Activated CD4-positive, alpha-beta memory T cell treated with anti-CD3 and anti-CD28 coated beads for 36 hours (primary cell): ENCODE measurements at regions not wholly inside any gene's neighbourhood (a gene's known extent, or its start where the extent isn't known, plus 50 kb on each side); places are given as distances from the start of the nearest gene placed in this dataset.
A peak's percentile ranks its signal among the peaks of the same experiment; 100 is the strongest.
"Not testable (repeated sequence)": the region's sequence is repeated elsewhere in the genome, so short reads cannot be mapped to it uniquely, and the experiment has no call there.

ENCODE experiments used
- CTCF ChIA-PET: fragments of 350-600 bp; sonication (Branson Sonifier 250); formaldehyde crosslinking; loops from one replicate; lab custom pipeline; 2021; ENCODE audit warnings: antibody characterized with exemption, inconsistent platforms; lab: Charles Lee
- POLR2A ChIA-PET: fragments of 350-600 bp; sonication (Branson Sonifier 250); formaldehyde crosslinking; loops from one replicate; lab custom pipeline; 2021; ENCODE audit warnings: antibody characterized with exemption; lab: Charles Lee
- DNase-seq: peaks from one replicate; pipeline ENCODE4 v3.0.0-alpha.2; 2020
- H3K27ac Mint-ChIP-seq: one replicate; pipeline ENCODE4 v1.8.0; 2021; ENCODE audit warnings: mixed read lengths
- H3K27me3 Mint-ChIP-seq: one replicate; pipeline ENCODE4 v1.8.0; 2021; ENCODE audit warnings: mixed read lengths
- H3K36me3 Mint-ChIP-seq: one replicate; pipeline ENCODE4 v1.8.0; 2021; ENCODE audit warnings: mixed read lengths
- H3K4me1 Mint-ChIP-seq: one replicate; pipeline ENCODE4 v1.8.0; 2021; ENCODE audit warnings: low read depth, mixed read lengths
- H3K4me3 Mint-ChIP-seq: one replicate; pipeline ENCODE4 v1.8.0; 2021; ENCODE audit warnings: mild to moderate bottlenecking, mixed read lengths
- H3K9me3 Mint-ChIP-seq: one replicate; pipeline ENCODE4 v1.8.0; 2021; ENCODE audit warnings: mixed read lengths
- intact Hi-C: fragments of 100-400 bp; cut with micrococcal nuclease; formaldehyde crosslinking; loops from one replicate; pipeline ENCODE4 v1.15.1; 2023

DNA sequence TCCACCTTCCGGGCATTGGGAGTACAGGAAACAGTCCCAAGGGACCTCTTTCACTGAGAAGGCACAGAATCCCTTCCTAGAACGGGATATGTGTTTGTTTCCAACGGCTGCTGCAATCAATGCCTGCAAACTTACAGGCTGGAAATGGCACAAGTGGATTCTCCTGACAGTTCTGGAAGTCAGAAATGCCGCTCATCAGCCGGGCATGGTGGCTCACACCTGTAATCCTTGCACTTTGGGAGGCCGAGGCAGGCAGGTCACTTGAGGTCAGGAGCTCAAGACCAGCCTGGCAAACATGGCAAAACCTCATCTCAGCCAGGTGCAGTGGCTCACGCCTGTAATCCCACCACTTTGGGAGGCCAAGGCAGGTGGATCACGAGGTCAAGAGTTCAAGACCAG, 97.0 kb upstream of the FGF3 start:
- POLR2A ChIA-PET, H3K27ac Mint-ChIP-seq, H3K36me3 Mint-ChIP-seq, H3K9me3 Mint-ChIP-seq, intact Hi-C loops, DNase-seq, H3K4me1 Mint-ChIP-seq, H3K4me3 Mint-ChIP-seq: not testable (repeated sequence)
- peaks cover 24% of the 10 kb centered on the region for H3K27me3 Mint-ChIP-seq
- CTCF ChIA-PET, result interaction anchor here (1.0 to 1.7 kb wide), 3 partner anchors 261 to 280 kb away, joined by 3 to 6 read pairs (median 5); no protein-coding TSS in a partner anchor

- Mint-ChIP-seq H3K4me3 (no peak overlapping the region), H3K36me3 (no peaks in the 10 kb centered on the region), H3K27ac (no peak overlapping the region), H3K9me3 (no peaks in the 10 kb centered on the region), H3K4me1 (peaks cover 1% of the 10 kb centered on the region), H3K27me3 (peaks cover 28% of the 10 kb centered on the region)
- intact Hi-C loops, result no loop called here
- DNase-seq, result no peak
- CTCF ChIA-PET, result interaction anchor here (1.0 to 1.7 kb wide), 2 partner anchors 261 to 279 kb away, joined by 3 to 6 read pairs; no protein-coding TSS in a partner anchor
- POLR2A ChIA-PET, result no interaction called here
Measured at GRCh38 chr11:69916806-69917387, 97.7 kb upstream of the FGF3 start.

DNA sequence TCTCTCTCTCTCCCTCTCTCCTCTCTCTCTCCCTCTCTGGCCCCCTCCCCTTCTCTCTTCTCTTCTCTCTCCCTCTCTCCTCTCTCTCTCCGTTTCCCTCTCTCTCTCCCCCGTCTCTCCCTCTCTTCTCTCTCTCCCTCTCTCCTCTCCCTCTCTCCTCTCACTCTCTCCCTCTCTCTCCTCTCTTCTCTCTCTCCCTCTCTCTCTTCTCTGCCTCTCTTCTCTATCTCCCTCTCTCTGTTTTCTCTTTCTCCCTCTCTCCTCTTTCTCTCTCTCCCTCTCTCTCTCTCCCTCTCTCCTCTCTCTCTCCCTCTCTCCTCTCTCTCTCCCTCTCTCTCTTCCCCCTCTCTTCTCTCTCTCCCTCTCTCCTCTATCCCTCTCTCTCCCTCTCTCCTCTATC, 98.3 kb upstream of the FGF3 start:
- H3K9me3 Mint-ChIP-seq, result no peaks in the 10 kb centered on the region
- ChIA-PET POLR2A (no interaction called here), CTCF (interaction anchor here (1.0 to 2.7 kb wide), 2 partner anchors 170 to 278 kb away, joined by 3 to 27 read pairs; no protein-coding TSS in a partner anchor)
- peaks cover 30% of the 10 kb centered on the region for H3K27me3 Mint-ChIP-seq
- H3K4me1 Mint-ChIP-seq, result peaks cover 1% of the 10 kb centered on the region
- no peaks in the 10 kb centered on the region for H3K36me3 Mint-ChIP-seq
- H3K27ac Mint-ChIP-seq, result no peak overlapping the region
- DNase-seq, result no peak
- H3K4me3 Mint-ChIP-seq, result no peak overlapping the region
- intact Hi-C loops, result no loop called here

DNA sequence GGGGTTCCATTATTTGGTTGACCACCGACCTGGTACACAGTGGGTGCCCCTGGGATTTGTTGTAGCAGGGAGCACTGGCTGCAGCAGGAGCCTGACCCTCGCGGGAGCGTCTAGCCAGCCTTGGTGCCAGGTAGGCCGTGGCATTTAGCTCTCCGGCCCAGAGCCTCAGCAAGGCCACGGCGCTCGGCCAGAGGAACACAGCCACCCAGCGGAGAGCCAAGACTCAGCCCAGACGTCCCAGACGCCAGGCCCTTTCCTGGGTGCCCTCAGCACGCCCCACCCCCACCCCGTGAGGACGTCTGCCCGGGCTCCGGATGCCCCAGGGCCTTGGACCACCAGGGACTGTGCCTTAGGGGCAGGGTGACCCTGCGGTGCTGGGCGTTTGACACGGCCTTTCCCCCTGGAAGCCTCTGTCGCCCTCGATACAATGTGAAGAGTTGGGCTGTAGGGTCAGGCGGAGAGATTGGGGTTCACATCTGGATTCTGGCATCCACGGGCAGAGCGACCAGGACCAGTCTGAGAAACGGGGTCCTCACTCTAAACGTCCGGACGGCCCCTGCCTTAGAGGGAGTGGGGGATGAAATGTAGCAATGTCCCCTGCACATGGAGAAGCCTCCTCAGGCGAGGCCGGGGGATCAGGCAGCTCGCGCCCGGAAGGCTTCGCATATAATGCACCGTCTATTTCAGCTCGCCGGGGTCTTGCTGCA, 99.2 kb upstream of the FGF3 start:
- ChIA-PET POLR2A (no interaction called here), CTCF (interaction anchor here (0.6 to 2.7 kb wide), 12 partner anchors 11 to 285 kb away, joined by 3 to 27 read pairs (median 3); no protein-coding TSS in a partner anchor)
- H3K9me3 Mint-ChIP-seq, result no peaks in the 10 kb centered on the region
- H3K27me3 Mint-ChIP-seq, result peaks cover 37% of the 10 kb centered on the region
- intact Hi-C loops, result loop anchor here (2.0 kb wide), 1 partner anchor 278 kb away; no protein-coding TSS in a partner anchor
- H3K36me3 Mint-ChIP-seq, result no peaks in the 10 kb centered on the region
- H3K27ac Mint-ChIP-seq, result no peak overlapping the region
- H3K4me3 Mint-ChIP-seq, result no peak overlapping the region
- DNase-seq, result no peak
- peaks cover 1% of the 10 kb centered on the region for H3K4me1 Mint-ChIP-seq

- H3K9me3 Mint-ChIP-seq, result no peaks in the 10 kb centered on the region
- H3K36me3 Mint-ChIP-seq, result no peaks in the 10 kb centered on the region
- ChIA-PET CTCF (interaction anchor here (0.6 to 2.7 kb wide), 14 partner anchors 11 to 459 kb away, joined by 3 to 27 read pairs (median 3); no protein-coding TSS in a partner anchor), POLR2A (no interaction called here)
- no peak overlapping the region for H3K4me3 Mint-ChIP-seq
- peaks cover 41% of the 10 kb centered on the region for H3K27me3 Mint-ChIP-seq
- intact Hi-C loops, result loop anchor here (2.0 kb wide), 1 partner anchor 278 kb away; no protein-coding TSS in a partner anchor
- H3K4me1 Mint-ChIP-seq, result peaks cover 1% of the 10 kb centered on the region
- peak; percentile 71 for DNase-seq
- H3K27ac Mint-ChIP-seq, result no peak overlapping the region
Measured at GRCh38 chr11:69918938-69919650, 99.9 kb upstream of the FGF3 start.

- POLR2A ChIA-PET, result no interaction called here
- Mint-ChIP-seq H3K9me3 (no peaks in the 10 kb centered on the region), H3K27me3 (peaks cover 44% of the 10 kb centered on the region), H3K4me3 (no peak overlapping the region), H3K27ac (no peak overlapping the region), H3K36me3 (no peaks in the 10 kb centered on the region), H3K4me1 (peaks cover 1% of the 10 kb centered on the region)
- CTCF ChIA-PET, result interaction anchor here (0.7 to 2.7 kb wide), 4 partner anchors 276 to 458 kb away, joined by 3 to 27 read pairs (median 5); no protein-coding TSS in a partner anchor
- no peak for DNase-seq
- intact Hi-C loops, result loop anchor here (2.0 kb wide), 1 partner anchor 277 kb away; no protein-coding TSS in a partner anchor
Measured at GRCh38 chr11:69919659-69920344, 100.6 kb upstream of the FGF3 start.

GRCh38 chr11:69920345-69921127, 101.3 kb upstream of the FGF3 start:
- POLR2A ChIA-PET, result no interaction called here
- intact Hi-C loops, result no loop called here
- DNase-seq, result no peak
- Mint-ChIP-seq H3K27me3 (peaks cover 43% of the 10 kb centered on the region), H3K36me3 (no peaks in the 10 kb centered on the region), H3K27ac (no peak overlapping the region), H3K9me3 (no peaks in the 10 kb centered on the region), H3K4me1 (peaks cover 2% of the 10 kb centered on the region), H3K4me3 (no peak overlapping the region)
- CTCF ChIA-PET, result interaction anchor here (1.9 kb wide), 1 partner anchor 275 kb away, joined by 6 read pairs; no protein-coding TSS in a partner anchor

DNA sequence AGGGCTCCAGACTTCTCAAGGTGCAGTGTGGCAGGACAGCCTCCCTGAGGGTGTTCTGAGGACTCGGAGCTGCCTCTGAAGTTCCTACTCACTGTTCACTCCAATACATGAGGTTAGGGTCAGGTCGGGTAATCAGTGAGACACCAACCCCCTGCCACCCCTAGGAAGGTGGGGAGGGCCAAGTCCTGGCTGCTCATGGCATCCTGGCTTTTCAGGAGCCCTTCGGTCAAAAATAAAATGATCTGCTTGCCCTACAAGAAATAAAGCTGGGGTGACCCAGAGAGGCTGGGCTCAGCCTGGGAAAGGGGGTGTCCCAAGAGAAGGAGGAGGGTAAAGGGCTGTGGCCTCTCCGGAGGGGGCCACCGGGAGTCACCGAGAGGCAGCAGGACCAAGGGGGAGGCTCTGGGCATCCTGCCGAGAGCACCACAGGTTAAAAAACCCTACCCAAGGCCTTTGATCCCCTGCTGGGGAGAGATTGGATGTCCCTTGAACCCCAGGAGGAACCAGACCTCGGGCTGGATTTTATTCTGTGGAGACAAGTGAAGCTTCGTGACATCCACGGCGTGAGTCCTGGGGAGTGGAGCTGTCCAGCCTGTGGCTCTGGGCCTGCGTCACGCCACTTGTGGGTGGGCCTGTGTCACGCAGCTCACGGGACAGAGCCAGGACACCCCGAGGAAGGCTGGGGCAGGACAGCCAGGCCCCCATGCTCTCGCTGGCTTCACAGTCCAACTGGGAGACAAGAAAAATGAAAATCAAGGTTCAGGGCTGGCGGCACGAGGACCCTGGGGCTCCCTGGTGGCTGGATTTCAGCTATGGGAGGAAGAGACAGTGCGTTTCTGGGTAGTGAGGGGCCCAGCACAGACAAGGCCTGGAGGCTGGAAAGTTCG, 102.2 kb upstream of the FGF3 start:
- DNase-seq, result no peak
- H3K9me3 Mint-ChIP-seq, result no peaks in the 10 kb centered on the region
- peaks cover 4% of the 10 kb centered on the region for H3K4me1 Mint-ChIP-seq
- H3K27ac Mint-ChIP-seq, result no peak overlapping the region
- H3K4me3 Mint-ChIP-seq, result no peak overlapping the region
- ChIA-PET POLR2A (interaction anchor here (0.6 kb wide), 1 partner anchor 67 kb away, joined by 3 read pairs; no protein-coding TSS in a partner anchor), CTCF (interaction anchor here (1.9 kb wide), 1 partner anchor 275 kb away, joined by 6 read pairs; no protein-coding TSS in a partner anchor)
- H3K27me3 Mint-ChIP-seq, result peaks cover 46% of the 10 kb centered on the region
- no peaks in the 10 kb centered on the region for H3K36me3 Mint-ChIP-seq
- intact Hi-C loops, result no loop called here

GRCh38 chr11:69922015-69922595, 102.9 kb upstream of the FGF3 start:
- CTCF ChIA-PET, result interaction anchor here (1.9 kb wide), 2 partner anchors 13 to 274 kb away, joined by 4 to 6 read pairs; no protein-coding TSS in a partner anchor

GRCh38 chr11:69922596-69923111, 103.4 kb upstream of the FGF3 start:
- intact Hi-C loops, result no loop called here
- Mint-ChIP-seq H3K4me1 (peaks cover 4% of the 10 kb centered on the region), H3K36me3 (no peaks in the 10 kb centered on the region), H3K27me3 (peaks cover 54% of the 10 kb centered on the region), H3K4me3 (no peak overlapping the region), H3K27ac (no peak overlapping the region), H3K9me3 (no peaks in the 10 kb centered on the region)
- no peak for DNase-seq
- ChIA-PET POLR2A (no interaction called here), CTCF (interaction anchor here (1.9 kb wide), 2 partner anchors 14 to 273 kb away, joined by 4 to 6 read pairs; no protein-coding TSS in a partner anchor)

More at GRCh38 chr11:69922015-69922595, 102.9 kb upstream of the FGF3 start:
- Mint-ChIP-seq H3K27me3 (peaks cover 50% of the 10 kb centered on the region), H3K4me1 (peaks cover 4% of the 10 kb centered on the region), H3K9me3 (no peaks in the 10 kb centered on the region), H3K36me3 (no peaks in the 10 kb centered on the region), H3K27ac (no peak overlapping the region), H3K4me3 (no peak overlapping the region)
- intact Hi-C loops, result no loop called here
- no peak for DNase-seq
- POLR2A ChIA-PET, result no interaction called here
